Type B pancreatic cell (in vitro differentiated cells): ENCODE measurements at regions not wholly inside any gene's neighbourhood (a gene's known extent, or its start where the extent isn't known, plus 50 kb on each side); places are given as distances from the start of the nearest gene placed in this dataset.
A peak's percentile ranks its signal among the peaks of the same experiment; 100 is the strongest.

Experiments
- DNase-seq: peaks from one replicate; pipeline ENCODE4 v3.0.0; 2021; ENCODE audit warnings: mixed read lengths; ENCODE audit not compliant: unreplicated experiment; ENCODE audit errors: extremely low spot score
- H3K27ac Mint-ChIP-seq: 2 replicates; pipeline ENCODE4 v1.8.0; 2021; ENCODE audit warnings: mild to moderate bottlenecking, mixed read lengths
- H3K27me3 Mint-ChIP-seq: 2 replicates; pipeline ENCODE4 v1.8.0; 2021; ENCODE audit warnings: mixed read lengths
- H3K36me3 Mint-ChIP-seq: 2 replicates; pipeline ENCODE4 v1.8.0; 2021; ENCODE audit warnings: mixed read lengths
- H3K4me1 Mint-ChIP-seq: one replicate; pipeline ENCODE4 v1.8.0; 2021; ENCODE audit warnings: mixed read lengths; ENCODE audit not compliant: unreplicated experiment
- H3K4me3 Mint-ChIP-seq: 2 replicates; pipeline ENCODE4 v1.8.0; 2021; ENCODE audit warnings: mild to moderate bottlenecking, mixed read lengths
- H3K9me3 Mint-ChIP-seq: 2 replicates; pipeline ENCODE4 v1.8.0; 2021; ENCODE audit warnings: mixed read lengths
- TF ChIP-seq, protein P1 (sequence below): fragments of 200-600 bp; sonication (generic); conservative IDR thresholded peaks from 2 replicates; pipeline ENCODE4 v1.5.0; 2021; ENCODE audit warnings: antibody characterized with exemption, mild to moderate bottlenecking

DNA sequence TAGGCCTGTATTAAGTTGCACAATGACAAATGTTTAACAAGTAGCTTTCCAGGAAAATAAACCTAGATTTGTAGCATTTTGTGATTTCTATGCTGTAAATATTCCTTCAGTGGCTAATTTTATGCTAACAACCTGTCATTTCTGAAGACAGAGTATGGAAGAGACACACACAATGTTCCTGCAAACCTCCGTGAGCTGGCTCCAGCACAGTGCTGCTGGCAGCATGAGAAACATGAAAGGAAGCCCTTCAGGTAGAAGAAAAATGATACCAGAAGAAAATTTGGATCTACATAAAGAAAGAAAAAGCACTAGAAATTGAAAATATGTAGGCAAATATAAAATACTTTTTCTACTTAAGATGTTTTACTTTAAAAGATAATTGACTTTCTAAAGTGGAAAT lies 69.5 kb upstream of the CTTNBP2 start:
- no peaks in the 10 kb centered on the region for H3K36me3 Mint-ChIP-seq
- H3K4me1 Mint-ChIP-seq, result peaks cover 24% of the 10 kb centered on the region
- DNase-seq, result no peak
- no peak overlapping the region for H3K4me3 Mint-ChIP-seq
- TF ChIP-seq, protein P1, sequence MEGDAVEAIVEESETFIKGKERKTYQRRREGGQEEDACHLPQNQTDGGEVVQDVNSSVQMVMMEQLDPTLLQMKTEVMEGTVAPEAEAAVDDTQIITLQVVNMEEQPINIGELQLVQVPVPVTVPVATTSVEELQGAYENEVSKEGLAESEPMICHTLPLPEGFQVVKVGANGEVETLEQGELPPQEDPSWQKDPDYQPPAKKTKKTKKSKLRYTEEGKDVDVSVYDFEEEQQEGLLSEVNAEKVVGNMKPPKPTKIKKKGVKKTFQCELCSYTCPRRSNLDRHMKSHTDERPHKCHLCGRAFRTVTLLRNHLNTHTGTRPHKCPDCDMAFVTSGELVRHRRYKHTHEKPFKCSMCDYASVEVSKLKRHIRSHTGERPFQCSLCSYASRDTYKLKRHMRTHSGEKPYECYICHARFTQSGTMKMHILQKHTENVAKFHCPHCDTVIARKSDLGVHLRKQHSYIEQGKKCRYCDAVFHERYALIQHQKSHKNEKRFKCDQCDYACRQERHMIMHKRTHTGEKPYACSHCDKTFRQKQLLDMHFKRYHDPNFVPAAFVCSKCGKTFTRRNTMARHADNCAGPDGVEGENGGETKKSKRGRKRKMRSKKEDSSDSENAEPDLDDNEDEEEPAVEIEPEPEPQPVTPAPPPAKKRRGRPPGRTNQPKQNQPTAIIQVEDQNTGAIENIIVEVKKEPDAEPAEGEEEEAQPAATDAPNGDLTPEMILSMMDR, result no peak
- H3K27me3 Mint-ChIP-seq, result no peaks in the 10 kb centered on the region
- no peak overlapping the region for H3K27ac Mint-ChIP-seq
- no peaks in the 10 kb centered on the region for H3K9me3 Mint-ChIP-seq

DNA sequence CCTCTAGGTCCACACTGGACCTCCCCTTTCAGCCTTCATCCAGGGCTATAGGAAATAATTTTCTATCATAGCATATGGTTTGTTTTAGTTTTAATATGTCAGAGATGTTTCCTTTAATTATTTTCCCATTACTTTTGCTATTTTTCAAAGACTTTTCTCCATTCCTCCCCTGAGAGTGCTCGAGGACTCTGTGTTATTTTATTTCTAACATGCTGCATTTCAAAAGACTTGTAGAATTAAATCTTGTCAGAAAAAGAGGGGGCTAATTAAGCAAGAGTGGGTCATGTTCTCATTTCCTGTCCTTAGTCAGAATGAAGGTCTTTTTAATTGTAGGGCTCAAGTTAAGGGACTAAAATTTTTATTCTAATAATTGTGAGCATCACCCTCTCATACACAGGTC lies 71.6 kb upstream of the CTTNBP2 start:
- no peak overlapping the region for H3K27ac Mint-ChIP-seq
- peaks cover 20% of the 10 kb centered on the region for H3K4me1 Mint-ChIP-seq
- H3K9me3 Mint-ChIP-seq, result no peaks in the 10 kb centered on the region
- DNase-seq, result no peak
- TF ChIP-seq, protein P1, result no peak
- H3K36me3 Mint-ChIP-seq, result no peaks in the 10 kb centered on the region
- H3K27me3 Mint-ChIP-seq, result no peaks in the 10 kb centered on the region
- H3K4me3 Mint-ChIP-seq, result no peak overlapping the region

DNA sequence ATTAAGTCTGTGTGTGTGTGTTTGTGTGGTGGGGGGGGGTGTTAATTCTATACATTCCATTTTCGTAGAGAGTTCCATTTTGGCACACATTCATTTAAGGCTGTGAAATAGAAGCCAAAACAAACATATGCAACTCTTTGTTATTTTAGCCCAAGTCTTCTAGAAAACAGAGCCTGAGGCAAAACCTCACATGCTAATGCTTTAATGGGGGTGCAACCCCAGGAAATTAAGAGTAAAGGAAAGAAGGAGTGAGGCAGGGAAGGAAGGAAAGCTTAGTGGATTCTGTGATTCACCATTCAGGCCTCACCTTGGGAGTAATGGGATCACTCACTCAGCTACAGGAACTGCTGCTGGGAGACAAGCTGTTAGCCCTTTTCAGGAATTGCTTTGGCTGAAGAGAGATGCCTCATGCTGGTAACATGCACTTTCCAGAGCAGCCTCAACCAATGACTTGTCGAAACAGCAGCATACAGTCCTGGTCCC lies 73.0 kb upstream of the CTTNBP2 start:
- Mint-ChIP-seq H3K4me1 (peaks cover 22% of the 10 kb centered on the region), H3K36me3 (no peaks in the 10 kb centered on the region), H3K27me3 (no peaks in the 10 kb centered on the region), H3K4me3 (no peak overlapping the region), H3K9me3 (no peaks in the 10 kb centered on the region), H3K27ac (no peak overlapping the region)
- DNase-seq, result no peak
- TF ChIP-seq, protein P1, result no peak

DNA sequence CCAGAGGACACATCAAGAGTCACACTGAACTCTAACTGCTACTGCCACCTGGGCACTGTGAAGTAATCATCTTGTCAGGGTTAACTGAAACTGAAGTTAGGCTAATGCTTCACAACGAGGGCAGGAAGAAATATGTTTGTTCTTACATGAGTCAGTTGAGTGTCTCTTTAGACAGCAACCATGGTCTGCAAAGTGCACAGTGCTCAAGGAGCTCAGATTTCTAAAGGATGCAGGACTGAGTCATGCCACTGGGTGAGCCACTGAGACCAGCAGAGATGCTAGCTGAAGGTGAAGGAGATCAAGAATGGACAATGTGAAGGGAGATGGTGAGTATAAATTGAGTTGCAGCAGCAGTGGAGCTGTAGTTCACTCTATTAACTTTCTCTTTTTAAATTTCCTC lies 76.0 kb upstream of the CTTNBP2 start:
- Mint-ChIP-seq H3K27me3 (no peaks in the 10 kb centered on the region), H3K4me1 (peaks cover 32% of the 10 kb centered on the region), H3K36me3 (no peaks in the 10 kb centered on the region), H3K9me3 (no peaks in the 10 kb centered on the region), H3K4me3 (no peak overlapping the region), H3K27ac (no peak overlapping the region)
- TF ChIP-seq, protein P1, result peak; percentile 18
- DNase-seq, result no peak

DNA sequence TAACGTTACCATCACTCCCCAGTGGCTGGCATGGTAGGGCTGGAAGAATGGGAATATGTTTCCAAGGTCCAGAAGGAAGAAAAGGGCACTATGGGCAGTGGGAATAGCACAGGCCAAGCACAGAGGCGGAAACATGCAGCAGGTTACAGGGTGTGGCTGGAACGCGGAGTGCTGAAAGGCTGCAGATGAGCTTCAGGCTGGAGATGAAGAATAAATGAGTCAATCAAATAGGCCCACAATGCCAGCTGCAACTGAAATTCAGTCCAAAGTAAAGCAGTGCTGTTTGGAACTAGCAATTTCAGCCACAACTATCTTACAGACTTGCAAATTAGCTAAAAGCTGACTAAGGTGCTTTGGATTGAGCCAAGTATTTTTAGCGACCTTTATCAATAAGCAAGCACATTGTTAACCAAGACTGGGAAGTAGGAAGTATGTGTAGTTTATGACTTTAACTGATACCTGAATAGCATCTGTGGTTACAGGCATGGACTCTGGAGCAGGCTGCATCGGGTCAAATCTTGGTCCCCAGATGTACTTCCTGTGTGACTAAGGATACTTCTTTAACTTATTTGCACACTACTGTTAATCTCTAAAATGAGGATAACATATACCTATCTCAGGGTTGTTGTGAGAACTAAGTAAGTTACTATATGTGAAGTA lies 77.5 kb upstream of the CTTNBP2 start:
- Mint-ChIP-seq H3K27me3 (no peaks in the 10 kb centered on the region), H3K27ac (no peak overlapping the region), H3K36me3 (no peaks in the 10 kb centered on the region), H3K4me1 (peaks cover 22% of the 10 kb centered on the region), H3K9me3 (no peaks in the 10 kb centered on the region), H3K4me3 (no peak overlapping the region)
- TF ChIP-seq, protein P1, result no peak
- no peak for DNase-seq
